ENCODE measurements at regions not wholly inside any gene's neighbourhood (a gene's known extent, or its start where the extent isn't known, plus 50 kb on each side); places are given as distances from the start of the nearest gene placed in this dataset.
A peak's percentile ranks its signal among the peaks of the same experiment; 100 is the strongest.

GRCh38 chr17:34161690-34162089 is 93.4 kb upstream of the CCL2 start:
- DNase-seq: no peak

- no peak for DNase-seq
Observed at GRCh38 chr17:34163123-34163522, 92.0 kb upstream of the CCL2 start.

GRCh38 chr17:34163646-34164045 is 91.4 kb upstream of the CCL2 start:
- no peak for DNase-seq

- no peak for DNase-seq
Observed at GRCh38 chr17:34164837-34165236, 90.2 kb upstream of the CCL2 start.

GRCh38 chr17:34166352-34166751 is 88.7 kb upstream of the CCL2 start:
- no peak for DNase-seq

- DNase-seq: no peak
Observed at GRCh38 chr17:34167354-34167753, 87.7 kb upstream of the CCL2 start.

- no peak for DNase-seq
Observed at GRCh38 chr17:34168989-34169388, 86.1 kb upstream of the CCL2 start.

- no peak for DNase-seq
Observed at GRCh38 chr17:34169496-34169895, 85.6 kb upstream of the CCL2 start.

- DNase-seq: peak; percentile 29 to 32
Observed at GRCh38 chr17:34171245-34171818, 83.8 kb upstream of the CCL2 start.

- DNase-seq: no peak
Observed at GRCh38 chr17:34172390-34172918, 82.6 kb upstream of the CCL2 start.

GRCh38 chr17:34173241-34173640 is 81.8 kb upstream of the CCL2 start:
- no peak for DNase-seq

- no peak for DNase-seq
Observed at GRCh38 chr17:34174496-34174895, 80.6 kb upstream of the CCL2 start.

- no peak for DNase-seq
Observed at GRCh38 chr17:34176440-34176839, 78.6 kb upstream of the CCL2 start.

GRCh38 chr17:34177642-34178041 is 77.4 kb upstream of the CCL2 start:
- DNase-seq: no peak

GRCh38 chr17:34178092-34178491 is 77.0 kb upstream of the CCL2 start:
- DNase-seq: no peak

- no peak for DNase-seq
Observed at GRCh38 chr17:34182036-34182803, 72.9 kb upstream of the CCL2 start.

GRCh38 chr17:34195987-34196386 is 59.1 kb upstream of the CCL2 start:
- DNase-seq: no peak

GRCh38 chr17:34198519-34198918 is 56.6 kb upstream of the CCL2 start:
- DNase-seq: no peak

GRCh38 chr17:34199454-34199853 is 55.6 kb upstream of the CCL2 start:
- no peak for DNase-seq

GRCh38 chr17:34199932-34200534 is 55.1 kb upstream of the CCL2 start:
- peak; percentile 77 to 83 for DNase-seq

- DNase-seq: no peak
Observed at GRCh38 chr17:34201225-34201624, 53.9 kb upstream of the CCL2 start.

GRCh38 chr17:34201767-34202166 is 53.3 kb upstream of the CCL2 start:
- DNase-seq: no peak

- DNase-seq: no peak
Observed at GRCh38 chr17:34203018-34203638, 52.0 kb upstream of the CCL2 start.

- DNase-seq: no peak
Observed at GRCh38 chr17:34204402-34204801, 50.7 kb upstream of the CCL2 start.
